IMR-90 (cell line): ENCODE measurements at regions not wholly inside any gene's neighbourhood (a gene's known extent, or its start where the extent isn't known, plus 50 kb on each side); places are given as distances from the start of the nearest gene placed in this dataset.
"Not testable (repeated sequence)": the region's sequence is repeated elsewhere in the genome, so short reads cannot be mapped to it uniquely, and the experiment has no call there.

Source experiments
- ATAC-seq: fragments of 200-7000 bp; cut with Tn5 transposase; 2 replicates; pipeline ENCODE4 v1.9.1; 2020; ENCODE audit warnings: low read depth, mild to moderate bottlenecking, moderate library complexity
- BruUV-seq: library from RNA; stranded (reverse); fragments of 400-500 nt; replicated peaks from 2 replicates; lab custom pipeline; 2021; lab: Mats Ljungman, UMichigan
- CTCF ChIA-PET: fragments of 300-600 bp; formaldehyde crosslinking; extraction: SDS; loops from one replicate; lab custom pipeline; 2021; ENCODE audit warnings: antibody characterized with exemption; lab: Yijun Ruan, JAX
- POLR2A ChIA-PET: fragments of 300-600 bp; sonication (Branson Sonifier 250); formaldehyde crosslinking; loops from one replicate; lab custom pipeline; 2022; ENCODE audit warnings: antibody characterized with exemption; ENCODE audit not compliant: unreplicated experiment; lab: Charles Lee
- DNase-seq: peaks from one replicate; pipeline ENCODE4 v3.0.0; 2013
- H2AFZ ChIP-seq: replicated peaks from 2 replicates; pipeline ENCODE3; 2013; ENCODE audit warnings: low read length, mild to moderate bottlenecking; ENCODE audit not compliant: poor library complexity
- H2AK5ac ChIP-seq: 2 replicates; pipeline ENCODE4 v1.6.1; 2013; ENCODE audit warnings: low read depth, low read length, inconsistent platforms
- H2AK9ac ChIP-seq: replicated peaks from 2 replicates; pipeline ENCODE3; 2013; ENCODE audit warnings: mild to moderate bottlenecking, low read depth, low read length, moderate library complexity; ENCODE audit not compliant: poor library complexity
- H2BK120ac ChIP-seq: 2 replicates; pipeline ENCODE4 v1.6.1; 2013; ENCODE audit warnings: low read depth, low read length, inconsistent platforms
- H2BK15ac ChIP-seq: 3 replicates; pipeline ENCODE4 v1.6.1; 2013; ENCODE audit warnings: low read depth, low read length, inconsistent platforms
- H2BK20ac ChIP-seq: 2 replicates; pipeline ENCODE4 v1.6.1; 2013; ENCODE audit warnings: low read depth, mild to moderate bottlenecking, inconsistent platforms, low read length, moderate library complexity
- H2BK5ac ChIP-seq: 2 replicates; pipeline ENCODE4 v1.6.1; 2013; ENCODE audit warnings: mild to moderate bottlenecking, low read depth, low read length, inconsistent platforms; ENCODE audit not compliant: poor library complexity, severe bottlenecking
- H3K14ac ChIP-seq: replicated peaks from 2 replicates; pipeline ENCODE4 v1.6.1; 2013; ENCODE audit warnings: low read depth, low read length, inconsistent platforms
- H3K18ac ChIP-seq: 2 replicates; pipeline ENCODE4 v1.6.1; 2013; ENCODE audit warnings: low read depth, low read length, control low read depth
- H3K23ac ChIP-seq: 2 replicates; pipeline ENCODE4 v1.6.1; 2013; ENCODE audit warnings: low read depth, low read length, inconsistent platforms
- H3K27ac ChIP-seq: 2 replicates; pipeline ENCODE4 v1.5.1; 2013; ENCODE audit warnings: mild to moderate bottlenecking, control low read depth, low read length; ENCODE audit not compliant: insufficient read depth
- H3K27me3 ChIP-seq: 2 replicates; pipeline ENCODE4 v1.6.1; 2013; ENCODE audit warnings: low read length; ENCODE audit not compliant: control insufficient read depth, insufficient read depth
- H3K36me3 ChIP-seq: 2 replicates; pipeline ENCODE4 v1.6.1; 2013; ENCODE audit warnings: low read length, mixed read lengths; ENCODE audit not compliant: control insufficient read depth, insufficient read depth
- H3K4ac ChIP-seq: 2 replicates; pipeline ENCODE4 v1.6.1; 2013; ENCODE audit warnings: low read depth, low read length, inconsistent platforms
- H3K4me1 ChIP-seq: 2 replicates; pipeline ENCODE4 v1.6.1; 2013; ENCODE audit warnings: low read length, mixed read lengths; ENCODE audit not compliant: control insufficient read depth, insufficient read depth
- H3K4me2 ChIP-seq: 2 replicates; pipeline ENCODE4 v1.6.1; 2013; ENCODE audit warnings: low read depth, mild to moderate bottlenecking, control low read depth, low read length, moderate library complexity
- H3K4me3 ChIP-seq: 2 replicates; pipeline ENCODE4 v1.5.1; 2013; ENCODE audit warnings: low read depth, mild to moderate bottlenecking, control low read depth, low read length, moderate library complexity; ENCODE audit not compliant: insufficient read depth
- H3K56ac ChIP-seq: 2 replicates; pipeline ENCODE4 v1.6.1; 2013; ENCODE audit warnings: low read length, inconsistent platforms; ENCODE audit not compliant: insufficient read depth; ENCODE audit errors: extremely low read depth
- H3K79me1 ChIP-seq, 2 experiments: 2 replicates each; pipeline ENCODE4 v1.6.1; 2013; ENCODE audit warnings: low read length in 2 of 2, inconsistent platforms in 1 of 2, low read depth in 1 of 2
- H3K9ac ChIP-seq: 2 replicates; pipeline ENCODE4 v1.6.1; 2013; ENCODE audit warnings: low read depth, low read length, control low read depth
- H3K9me1 ChIP-seq: 2 replicates; pipeline ENCODE4 v1.6.1; 2013; ENCODE audit warnings: low read length, inconsistent platforms; ENCODE audit not compliant: insufficient read depth
- H3K9me3 ChIP-seq: 2 replicates; pipeline ENCODE4 v1.6.1; 2013; ENCODE audit warnings: low read length; ENCODE audit not compliant: control insufficient read depth, insufficient read depth
- H4K20me1 ChIP-seq: 2 replicates; pipeline ENCODE4 v1.6.1; 2013; ENCODE audit warnings: low read length, inconsistent platforms; ENCODE audit not compliant: insufficient read depth
- H4K5ac ChIP-seq: 2 replicates; pipeline ENCODE4 v1.6.1; 2013; ENCODE audit warnings: mild to moderate bottlenecking, low read depth, low read length, control low read depth
- H4K8ac ChIP-seq, 2 experiments: 2 replicates each; pipeline ENCODE4 v1.6.1; 2013; ENCODE audit warnings: low read depth in 2 of 2, low read length in 2 of 2, control low read depth in 1 of 2, inconsistent platforms in 1 of 2
- H4K91ac ChIP-seq: 2 replicates; pipeline ENCODE4 v1.6.1; 2013; ENCODE audit warnings: low read depth, low read length, inconsistent platforms; ENCODE audit not compliant: insufficient read depth
- WGBS, 2 experiments: methylation state at CpG; one replicate each; pipeline versions ENCODE4 v1.1.5 to v1.1.7; 2013; ENCODE audit warnings: missing lambda C conversion rate in 2 of 2; ENCODE audit not compliant: insufficient read length in 1 of 2; ENCODE audit errors: extremely low coverage in 2 of 2; 5-methylcytosine and 5-hydroxymethylcytosine counted together
- dilution Hi-C: fragments of 300-500 bp; cut with HindIII; formaldehyde crosslinking; loops from one replicate; pipeline ENCODE4 v1.14.3; 2018; ENCODE audit warnings: low sequenced_read_pairs; ENCODE audit not compliant: unreplicated experiment
- in situ Hi-C: fragments of 300-500 bp; cut with MboI; formaldehyde crosslinking; loops from 3 replicates; pipeline ENCODE4 v1.14.3; 2019; ENCODE audit warnings: low sequenced_read_pairs, inconsistent platforms, mixed read lengths
- intact Hi-C: fragments of 100-400 bp; cut with micrococcal nuclease; formaldehyde crosslinking; loops from 2 replicates; pipeline ENCODE4 v1.10.0; 2022

GRCh38 chr14:106338775-106339174 is 812.4 kb downstream of the TMEM121 start:
- H4K5ac ChIP-seq, H3K9ac ChIP-seq, dilution Hi-C loops: not testable (repeated sequence)

GRCh38 chr14:106340658-106341057 is 814.3 kb downstream of the TMEM121 start:
- POLR2A ChIA-PET, dilution Hi-C loops: not testable (repeated sequence)

More at GRCh38 chr14:106338775-106339174, 812.4 kb downstream of the TMEM121 start:
- intact Hi-C loops, H3K23ac ChIP-seq, H2AFZ ChIP-seq, in situ Hi-C loops, H4K20me1 ChIP-seq, H4K91ac ChIP-seq, H3K4ac ChIP-seq, H3K36me3 ChIP-seq, POLR2A ChIA-PET, H4K8ac ChIP-seq, H3K79me1 ChIP-seq, H2AK9ac ChIP-seq, H3K4me1 ChIP-seq, H3K9me3 ChIP-seq, DNase-seq, H2BK120ac ChIP-seq, H2BK15ac ChIP-seq, H3K56ac ChIP-seq, H3K4me3 ChIP-seq, H3K9me1 ChIP-seq, H2AK5ac ChIP-seq, ATAC-seq, H3K27ac ChIP-seq, CTCF ChIA-PET, BruUV-seq, H2BK20ac ChIP-seq, H2BK5ac ChIP-seq, H3K27me3 ChIP-seq, H3K4me2 ChIP-seq, H3K18ac ChIP-seq, H3K14ac ChIP-seq: not testable (repeated sequence)
- WGBS, 2 experiments = no CpG with 5 or more reads among the region's 15 CpGs

More at GRCh38 chr14:106340658-106341057, 814.3 kb downstream of the TMEM121 start:
- H3K4me3 ChIP-seq, H3K27ac ChIP-seq, H2AK5ac ChIP-seq, H3K4ac ChIP-seq, H4K5ac ChIP-seq, H4K8ac ChIP-seq, DNase-seq, ATAC-seq, H3K14ac ChIP-seq, H3K36me3 ChIP-seq, H2BK120ac ChIP-seq, H4K20me1 ChIP-seq, H3K56ac ChIP-seq, H2AFZ ChIP-seq, H3K9ac ChIP-seq, H3K9me1 ChIP-seq, H3K4me1 ChIP-seq, H3K27me3 ChIP-seq, H2AK9ac ChIP-seq, H2BK15ac ChIP-seq, H3K18ac ChIP-seq, H4K91ac ChIP-seq, BruUV-seq, in situ Hi-C loops, H3K79me1 ChIP-seq, H2BK5ac ChIP-seq, H3K23ac ChIP-seq, intact Hi-C loops, H3K9me3 ChIP-seq, H2BK20ac ChIP-seq, CTCF ChIA-PET, H3K4me2 ChIP-seq: not testable (repeated sequence)
- no CpG with 5 or more reads among the region's 4 CpGs for WGBS, 2 experiments
